ENCODE measurements at regions not wholly inside any gene's neighbourhood (a gene's known extent, or its start where the extent isn't known, plus 50 kb on each side); places are given as distances from the start of the nearest gene placed in this dataset. TPM values are rescaled to one million over a fixed set of nuclear protein-coding genes. Genes with fewer than 3 reads are reported as not detected.

DNA sequence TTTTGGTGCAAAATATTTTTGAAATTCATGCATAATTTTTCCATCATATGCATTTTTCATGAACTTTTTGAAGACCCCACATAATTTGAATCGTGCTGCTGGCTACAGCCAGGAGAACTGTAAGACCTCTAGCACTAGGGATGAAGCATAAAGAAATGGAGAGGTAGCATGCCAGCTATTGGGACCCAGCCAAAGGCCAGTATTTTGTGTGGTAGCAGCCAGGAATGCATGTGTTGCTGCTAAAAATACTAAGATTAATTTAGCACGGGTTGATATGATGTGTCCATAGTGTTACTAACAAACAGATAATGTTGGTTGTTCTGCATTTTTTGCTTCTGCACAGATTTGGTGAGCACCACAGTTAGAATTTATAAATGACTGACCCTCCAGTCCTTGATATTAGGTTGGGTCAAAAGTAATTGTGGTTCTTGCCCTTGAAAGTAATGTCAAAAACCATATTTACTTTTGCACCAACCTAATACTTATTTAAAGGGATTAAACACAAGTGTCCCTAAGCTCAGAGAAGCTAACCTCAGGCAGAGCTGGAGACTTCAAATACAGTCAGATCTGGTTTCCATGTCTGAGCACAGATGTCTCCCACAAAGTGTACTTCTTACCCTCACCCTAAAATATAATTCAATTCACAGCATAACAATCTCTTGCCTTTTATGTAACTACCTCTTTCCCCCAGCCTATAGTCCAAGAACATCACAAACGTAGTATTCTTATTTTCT lies 54.1 kb upstream of the NPSR1 start:
- in situ Hi-C loops (cut with MboI; ENCODE audit: low sequenced_read_pairs) (no loop called here), intact Hi-C loops (cut with micrococcal nuclease) (loop anchor here (10.0 kb wide), 1 partner anchor 269 kb away; no protein-coding TSS in a partner anchor), dilution Hi-C loops (cut with HindIII; ENCODE audit: low sequenced_read_pairs, unreplicated experiment) (no loop called here)
- ChIA-PET CTCF (no interaction called here), POLR2A (ENCODE audit: unreplicated experiment) (no interaction called here)
- Histone ChIP-seq H2AK9ac (replicated peaks; ENCODE audit: low read depth, low read length, poor library complexity) (no peak overlapping the region), H3K27me3 (ENCODE audit: control insufficient read depth, insufficient read depth, low read length) (no peaks in the 10 kb centered on the region), H4K20me1 (ENCODE audit: insufficient read depth, low read length) (no peaks in the 10 kb centered on the region), H3K36me3 (ENCODE audit: control insufficient read depth, insufficient read depth, low read length) (no peaks in the 10 kb centered on the region), H3K4me2 (ENCODE audit: low read depth, low read length) (no peak overlapping the region), H3K23ac (ENCODE audit: low read depth, low read length) (no peak overlapping the region), H3K9me1 (ENCODE audit: insufficient read depth, low read length) (no peaks in the 10 kb centered on the region), H3K4ac (ENCODE audit: low read depth, low read length) (no peak overlapping the region), H2BK120ac (ENCODE audit: low read depth, low read length) (no peak overlapping the region), H2BK20ac (ENCODE audit: low read depth, low read length) (no peak overlapping the region), H3K14ac (replicated peaks; ENCODE audit: low read depth, low read length) (no peak overlapping the region), H3K4me3 (ENCODE audit: insufficient read depth, low read depth, low read length) (no peak overlapping the region), H2BK5ac (ENCODE audit: low read depth, low read length, poor library complexity, severe bottlenecking) (no peak overlapping the region), H4K91ac (ENCODE audit: insufficient read depth, low read depth, low read length) (no peak overlapping the region), H2BK15ac (ENCODE audit: low read depth, low read length) (no peak overlapping the region), H4K8ac (ENCODE audit: low read depth in 2 of 2, low read length in 2 of 2) (no peak overlapping the region), H3K56ac (ENCODE audit: extremely low read depth, insufficient read depth, low read length) (no peak overlapping the region), H3K4me1 (ENCODE audit: control insufficient read depth, insufficient read depth, low read length) (no peaks in the 10 kb centered on the region), H3K79me1 (ENCODE audit: low read depth in 1 of 2, low read length in 2 of 2) (no peaks in the 10 kb centered on the region), H3K9ac (ENCODE audit: low read depth, low read length) (no peak overlapping the region), H3K18ac (ENCODE audit: low read depth, low read length) (no peak overlapping the region), H2AK5ac (ENCODE audit: low read depth, low read length) (no peak overlapping the region), H3K9me3 (ENCODE audit: control insufficient read depth, insufficient read depth, low read length) (0 out of 2 replicates have a peak, but pooled peaks cover 3% of the 10 kb centered on the region), H4K5ac (ENCODE audit: low read depth, low read length) (no peak overlapping the region), H3K27ac (ENCODE audit: insufficient read depth, low read length) (no peak overlapping the region), H2AFZ (replicated peaks; ENCODE audit: low read length, poor library complexity) (no peak overlapping the region)
- no TSS peak for BruUV-seq (replicated peaks)
- TF ChIP-seq MXI1 (IDR thresholded peaks at IDR 0.05; ENCODE audit: borderline replicate concordance, low read depth, low read length), result no peak
- no peak for TF ChIP-seq MAFK (IDR thresholded peaks at IDR 0.05; ENCODE audit: low read depth, low read length)
- TF ChIP-seq MAZ (IDR thresholded peaks at IDR 0.05; ENCODE audit: borderline replicate concordance, low read depth, low read length), result no peak
- TF ChIP-seq SMC3 (IDR thresholded peaks at IDR 0.05; ENCODE audit: low read depth, low read length), result no peak
- no peak for TF ChIP-seq POLR2A (IDR thresholded peaks at IDR 0.05; ENCODE audit: low read depth, low read length)
- no peak for TF ChIP-seq CHD1 (IDR thresholded peaks at IDR 0.05; ENCODE audit: low read depth, low read length)
- TF ChIP-seq CEBPB (IDR thresholded peaks at IDR 0.05; ENCODE audit: low read depth, low read length), result no peak
- TF ChIP-seq, protein P1, sequence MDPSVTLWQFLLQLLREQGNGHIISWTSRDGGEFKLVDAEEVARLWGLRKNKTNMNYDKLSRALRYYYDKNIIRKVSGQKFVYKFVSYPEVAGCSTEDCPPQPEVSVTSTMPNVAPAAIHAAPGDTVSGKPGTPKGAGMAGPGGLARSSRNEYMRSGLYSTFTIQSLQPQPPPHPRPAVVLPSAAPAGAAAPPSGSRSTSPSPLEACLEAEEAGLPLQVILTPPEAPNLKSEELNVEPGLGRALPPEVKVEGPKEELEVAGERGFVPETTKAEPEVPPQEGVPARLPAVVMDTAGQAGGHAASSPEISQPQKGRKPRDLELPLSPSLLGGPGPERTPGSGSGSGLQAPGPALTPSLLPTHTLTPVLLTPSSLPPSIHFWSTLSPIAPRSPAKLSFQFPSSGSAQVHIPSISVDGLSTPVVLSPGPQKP (IDR thresholded peaks at IDR 0.05; ENCODE audit: borderline replicate concordance, low read depth, low read length), result no peak
- TF ChIP-seq RFX5 (IDR thresholded peaks at IDR 0.05; ENCODE audit: low read depth, low read length), result no peak
- ATAC-seq (ENCODE audit: low read depth), result no peak
- DNase-seq, result no peak
- WGBS, 2 experiments (ENCODE audit: extremely low coverage in 2 of 2, insufficient read length in 1 of 2), result 20% methylated on average over 1 of the region's 3 CpGs; no CpG with 5 or more reads in 1 of the 2 experiments

Small RNAs in the stretch of these regions (microRNA-seq; reads per million reads assigned to microRNA genes)
- not detected for gene RNU6-438P (ENCODE audit: insufficient read depth, insufficient read length)

Small RNAs in the stretch of these regions (small RNA-seq; reads per million reads assigned to genes)
- 0 reads per million in 5 experiments for gene RNU6-438P

Measured in IMR-90 (cell line).